PC-3 (cell line): ENCODE measurements at regions not wholly inside any gene's neighbourhood (a gene's known extent, or its start where the extent isn't known, plus 50 kb on each side); places are given as distances from the start of the nearest gene placed in this dataset.

Experiments
- ATAC-seq: fragments of 200-7000 bp; cut with Tn5 transposase; 2 replicates; pipeline ENCODE4 v1.9.1; 2020; ENCODE audit warnings: mild to moderate bottlenecking, moderate library complexity
- BruUV-seq: library from RNA; stranded (reverse); fragments of 400-500 nt; replicated peaks from 2 replicates; lab custom pipeline; 2021; lab: Mats Ljungman, UMichigan
- CTCF ChIA-PET: fragments of 300-600 bp; sonication (Branson Sonifier 250); formaldehyde crosslinking; loops from one replicate; lab custom pipeline; 2022; ENCODE audit warnings: antibody characterized with exemption; lab: Charles Lee
- POLR2A ChIA-PET: fragments of 300-600 bp; sonication (Branson Sonifier 250); formaldehyde crosslinking; loops from one replicate; lab custom pipeline; 2022; ENCODE audit warnings: antibody characterized with exemption; ENCODE audit not compliant: unreplicated experiment; lab: Charles Lee
- DNase-seq: peaks from one replicate; pipeline ENCODE4 v3.0.0-alpha.2; 2015
- H2AFZ ChIP-seq: fragments of 300-600 bp; sonication (generic); 2 replicates; pipeline ENCODE4 v1.6.0; 2016; ENCODE audit warnings: antibody characterized with exemption, low read length
- H3F3A ChIP-seq: fragments of 300-600 bp; sonication (generic); one replicate; pipeline ENCODE4 v1.6.0; 2017; ENCODE audit warnings: antibody characterized with exemption, low read length, control low read depth, mild to moderate bottlenecking; ENCODE audit not compliant: unreplicated experiment
- H3K27ac ChIP-seq: fragments of 300-600 bp; sonication (generic); 2 replicates; pipeline ENCODE4 v1.5.1; 2016; ENCODE audit warnings: mild to moderate bottlenecking, low read length
- H3K27me3 ChIP-seq: fragments of 300-600 bp; sonication (generic); 2 replicates; pipeline ENCODE4 v1.6.1; 2016; ENCODE audit warnings: low read length, mixed read lengths
- H3K36me3 ChIP-seq: fragments of 300-600 bp; sonication (generic); 2 replicates; pipeline ENCODE4 v1.6.1; 2016; ENCODE audit warnings: low read depth, mixed run types, low read length, mixed read lengths
- H3K4me1 ChIP-seq: fragments of 300-600 bp; sonication (generic); 2 replicates; pipeline ENCODE4 v1.5.1; 2016; ENCODE audit warnings: low read length; ENCODE audit not compliant: insufficient read depth
- H3K4me2 ChIP-seq: fragments of 300-600 bp; sonication (generic); 2 replicates; pipeline ENCODE4 v1.6.0; 2016; ENCODE audit warnings: low read length
- H3K4me3 ChIP-seq: fragments of 300-600 bp; sonication (generic); 2 replicates; pipeline ENCODE4 v1.5.1; 2016; ENCODE audit warnings: mild to moderate bottlenecking, low read length, mixed read lengths
- H3K79me2 ChIP-seq: fragments of 300-600 bp; sonication (generic); 2 replicates; pipeline ENCODE4 v1.6.1; 2017; ENCODE audit warnings: low read length, mixed read lengths
- H3K9ac ChIP-seq: fragments of 300-600 bp; sonication (generic); 2 replicates; pipeline ENCODE4 v1.6.0; 2016; ENCODE audit warnings: mild to moderate bottlenecking, low read length
- H3K9me2 ChIP-seq: fragments of 300-600 bp; sonication (generic); replicated peaks from 2 replicates; pipeline ENCODE4 v1.6.1; 2016; ENCODE audit warnings: mixed run types, low read length, mixed read lengths
- H3K9me3 ChIP-seq: fragments of 300-600 bp; sonication (generic); 2 replicates; pipeline ENCODE4 v1.6.1; 2016; ENCODE audit warnings: low read length, mixed read lengths
- H4K20me1 ChIP-seq: fragments of 300-600 bp; sonication (generic); 2 replicates; pipeline ENCODE4 v1.6.1; 2016; ENCODE audit warnings: low read length, mixed read lengths
- EZH2 ChIP-seq: fragments of 300-600 bp; sonication (generic); IDR thresholded peaks from one replicate; pipeline ENCODE4 v1.6.1; 2017; ENCODE audit warnings: antibody characterized with exemption, mild to moderate bottlenecking, low read length; ENCODE audit not compliant: unreplicated experiment
- EZH2phosphoT487 ChIP-seq: fragments of 300-600 bp; sonication (generic); IDR thresholded peaks from 2 replicates; pipeline ENCODE4 v1.6.1; 2018; ENCODE audit warnings: mild to moderate bottlenecking, antibody characterized with exemption, low read length, borderline replicate concordance
- intact Hi-C: fragments of 100-400 bp; cut with micrococcal nuclease; formaldehyde crosslinking; loops from 2 replicates; pipeline ENCODE4 v1.9.0; 2023
- TF ChIP-seq, protein P1 (sequence below): fragments of 300-600 bp; sonication (generic); conservative IDR thresholded peaks from 2 replicates; pipeline ENCODE4 v1.5.1; 2017; ENCODE audit warnings: antibody characterized with exemption, low read depth, mild to moderate bottlenecking, low read length

DNA sequence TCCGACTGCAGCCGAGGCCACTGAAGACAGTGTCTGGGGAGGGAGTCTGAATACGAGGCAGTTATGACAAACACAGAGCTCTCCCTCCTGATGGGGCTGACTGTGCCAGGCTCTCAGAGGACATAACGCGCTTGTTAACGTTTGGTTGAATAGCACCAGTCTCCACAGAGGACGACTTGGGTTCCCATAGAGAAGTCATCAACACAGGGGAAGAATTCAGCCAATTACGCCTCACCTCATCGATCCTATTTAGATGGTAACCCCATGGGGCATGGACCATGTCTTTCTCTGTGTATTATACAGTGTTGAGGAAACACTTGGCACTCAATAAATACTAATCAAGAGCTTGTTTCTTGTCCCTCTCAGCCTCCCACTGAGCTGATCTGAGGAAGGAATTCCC is 642.6 kb upstream of the LCORL start:
- Histone ChIP-seq H3K9me2 (no peaks in the 10 kb centered on the region), H3F3A (no peaks in the 10 kb centered on the region), H3K4me3 (no peak overlapping the region), H3K9ac (no peak overlapping the region), H3K4me2 (no peak overlapping the region), H3K36me3 (no peaks in the 10 kb centered on the region), H3K9me3 (no peaks in the 10 kb centered on the region), H3K4me1 (no peaks in the 10 kb centered on the region), H4K20me1 (no peaks in the 10 kb centered on the region), H3K79me2 (no peaks in the 10 kb centered on the region), H2AFZ (no peak overlapping the region), H3K27me3 (peaks cover 5% of the 10 kb centered on the region; the same call in 1 of the 2 replicates), H3K27ac (no peak overlapping the region)
- BruUV-seq: no TSS peak
- ChIA-PET POLR2A (no interaction called here), CTCF (no interaction called here)
- TF ChIP-seq EZH2 (no peak), EZH2phosphoT487 (no peak)
- TF ChIP-seq, protein P1, sequence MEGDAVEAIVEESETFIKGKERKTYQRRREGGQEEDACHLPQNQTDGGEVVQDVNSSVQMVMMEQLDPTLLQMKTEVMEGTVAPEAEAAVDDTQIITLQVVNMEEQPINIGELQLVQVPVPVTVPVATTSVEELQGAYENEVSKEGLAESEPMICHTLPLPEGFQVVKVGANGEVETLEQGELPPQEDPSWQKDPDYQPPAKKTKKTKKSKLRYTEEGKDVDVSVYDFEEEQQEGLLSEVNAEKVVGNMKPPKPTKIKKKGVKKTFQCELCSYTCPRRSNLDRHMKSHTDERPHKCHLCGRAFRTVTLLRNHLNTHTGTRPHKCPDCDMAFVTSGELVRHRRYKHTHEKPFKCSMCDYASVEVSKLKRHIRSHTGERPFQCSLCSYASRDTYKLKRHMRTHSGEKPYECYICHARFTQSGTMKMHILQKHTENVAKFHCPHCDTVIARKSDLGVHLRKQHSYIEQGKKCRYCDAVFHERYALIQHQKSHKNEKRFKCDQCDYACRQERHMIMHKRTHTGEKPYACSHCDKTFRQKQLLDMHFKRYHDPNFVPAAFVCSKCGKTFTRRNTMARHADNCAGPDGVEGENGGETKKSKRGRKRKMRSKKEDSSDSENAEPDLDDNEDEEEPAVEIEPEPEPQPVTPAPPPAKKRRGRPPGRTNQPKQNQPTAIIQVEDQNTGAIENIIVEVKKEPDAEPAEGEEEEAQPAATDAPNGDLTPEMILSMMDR: no peak
- no peak for DNase-seq
- intact Hi-C loops: no loop called here
- ATAC-seq: no peak

DNA sequence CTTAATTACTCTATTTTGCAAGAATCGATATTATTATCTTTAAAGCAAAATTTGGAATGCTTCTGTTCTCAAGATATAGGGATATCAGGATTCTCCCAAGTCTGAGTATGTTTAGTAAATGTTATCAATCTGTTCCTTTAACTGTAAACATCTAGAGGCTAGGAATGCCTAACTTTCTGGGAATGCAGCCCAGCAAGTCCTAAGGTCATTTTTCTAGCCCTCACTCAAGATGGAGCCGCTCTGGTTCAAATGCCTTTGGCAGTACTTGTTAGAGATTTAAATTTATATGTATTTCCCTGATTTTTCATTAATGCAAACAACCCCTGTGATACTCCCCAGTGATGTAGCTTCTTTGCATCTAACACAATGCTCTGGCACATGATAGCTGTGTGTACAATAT is 623.8 kb upstream of the LCORL start:
- Histone ChIP-seq H3K9ac (no peak overlapping the region), H3F3A (no peaks in the 10 kb centered on the region), H3K4me2 (no peak overlapping the region), H3K27me3 (no peaks in the 10 kb centered on the region), H3K4me3 (no peak overlapping the region), H3K9me2 (no peaks in the 10 kb centered on the region), H3K4me1 (no peaks in the 10 kb centered on the region), H4K20me1 (no peaks in the 10 kb centered on the region), H2AFZ (no peak overlapping the region), H3K27ac (no peak overlapping the region), H3K79me2 (no peaks in the 10 kb centered on the region), H3K36me3 (no peaks in the 10 kb centered on the region), H3K9me3 (no peaks in the 10 kb centered on the region)
- ChIA-PET POLR2A (no interaction called here), CTCF (no interaction called here)
- ATAC-seq (no peak), DNase-seq (no peak)
- no TSS peak for BruUV-seq
- intact Hi-C loops: no loop called here
- TF ChIP-seq EZH2phosphoT487 (no peak), EZH2 (no peak)
- TF ChIP-seq, protein P1: no peak

DNA sequence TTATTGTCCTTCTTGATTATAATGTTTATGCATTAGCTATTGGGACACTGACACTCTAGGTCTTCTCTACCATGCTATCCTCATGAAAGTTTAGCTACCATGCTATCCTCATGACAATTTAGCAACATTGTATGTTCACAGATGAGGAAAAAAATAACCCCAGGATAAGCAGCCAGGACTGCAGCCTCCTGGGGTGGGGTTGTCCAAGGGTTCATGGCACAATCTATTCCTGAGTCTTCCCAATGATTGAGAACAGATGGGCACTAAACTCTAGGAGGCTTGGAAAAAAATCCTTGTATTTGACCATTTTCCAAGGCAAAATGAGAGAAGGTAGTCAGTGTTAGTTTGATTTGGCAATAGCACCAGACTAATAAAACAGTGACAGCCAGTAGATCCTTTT is 619.8 kb upstream of the LCORL start:
- ChIA-PET CTCF (no interaction called here), POLR2A (no interaction called here)
- Histone ChIP-seq H3K4me2 (no peak overlapping the region), H2AFZ (no peak overlapping the region), H4K20me1 (no peaks in the 10 kb centered on the region), H3K4me1 (no peaks in the 10 kb centered on the region), H3K79me2 (no peaks in the 10 kb centered on the region), H3K4me3 (no peak overlapping the region), H3K9ac (no peak overlapping the region), H3K9me3 (no peaks in the 10 kb centered on the region), H3F3A (no peaks in the 10 kb centered on the region), H3K27me3 (peaks cover 7% of the 10 kb centered on the region), H3K27ac (no peak overlapping the region), H3K9me2 (no peaks in the 10 kb centered on the region), H3K36me3 (no peaks in the 10 kb centered on the region)
- TF ChIP-seq EZH2 (no peak), EZH2phosphoT487 (no peak)
- TF ChIP-seq, protein P1: no peak
- DNase-seq (no peak), ATAC-seq (no peak)
- no TSS peak for BruUV-seq
- intact Hi-C loops: no loop called here
